ENCODE measurements at regions not wholly inside any gene's neighbourhood (a gene's known extent, or its start where the extent isn't known, plus 50 kb on each side); places are given as distances from the start of the nearest gene placed in this dataset.
"Not testable (repeated sequence)": the region's sequence is repeated elsewhere in the genome, so short reads cannot be mapped to it uniquely, and the experiment has no call there.

GRCh38 chr15:20191508-20192125, 350.0 kb downstream of the GOLGA6L6 start:
- DNase-seq (ENCODE audit: low spot score), result not testable (repeated sequence)

GRCh38 chr15:20188611-20189010, 353.0 kb downstream of the GOLGA6L6 start:
- DNase-seq (ENCODE audit: low spot score), result not testable (repeated sequence)

GRCh38 chr15:20187370-20188355, 353.9 kb downstream of the GOLGA6L6 start:
- not testable (repeated sequence) for DNase-seq (ENCODE audit: low spot score)

- DNase-seq (ENCODE audit: low spot score), result not testable (repeated sequence)
These were observed 356.7 kb downstream of the GOLGA6L6 start for GRCh38 chr15:20184879-20185278.

GRCh38 chr15:20168221-20168620, 373.4 kb downstream of the GOLGA6L6 start:
- DNase-seq (ENCODE audit: low spot score), result not testable (repeated sequence)

- not testable (repeated sequence) for DNase-seq (ENCODE audit: low spot score)
These were observed 388.1 kb downstream of the GOLGA6L6 start for GRCh38 chr15:20153528-20153927.

GRCh38 chr15:20148679-20149078, 392.9 kb downstream of the GOLGA6L6 start:
- DNase-seq (ENCODE audit: low spot score), result not testable (repeated sequence)

- DNase-seq (ENCODE audit: low spot score), result not testable (repeated sequence)
These were observed 393.6 kb downstream of the GOLGA6L6 start for GRCh38 chr15:20148008-20148407.

- not testable (repeated sequence) for DNase-seq (ENCODE audit: low spot score)
These were observed 397.1 kb downstream of the GOLGA6L6 start for GRCh38 chr15:20144333-20145036.

GRCh38 chr15:20142906-20143305, 398.7 kb downstream of the GOLGA6L6 start:
- DNase-seq (ENCODE audit: low spot score), result not testable (repeated sequence)

- not testable (repeated sequence) for DNase-seq (ENCODE audit: low spot score)
These were observed 399.2 kb downstream of the GOLGA6L6 start for GRCh38 chr15:20142410-20142809.

- not testable (repeated sequence) for DNase-seq (ENCODE audit: low spot score)
These were observed 416.9 kb downstream of the GOLGA6L6 start for GRCh38 chr15:20124668-20125067.

GRCh38 chr15:20106026-20106425, 435.6 kb downstream of the GOLGA6L6 start:
- DNase-seq (ENCODE audit: low spot score), result no peak

GRCh38 chr15:20105011-20105990, 436.3 kb downstream of the GOLGA6L6 start:
- DNase-seq (ENCODE audit: low spot score), result not testable (repeated sequence)

- DNase-seq (ENCODE audit: low spot score), result not testable (repeated sequence)
These were observed 437.0 kb downstream of the GOLGA6L6 start for GRCh38 chr15:20104551-20104950.

- not testable (repeated sequence) for DNase-seq (ENCODE audit: low spot score)
These were observed 438.7 kb downstream of the GOLGA6L6 start for GRCh38 chr15:20102862-20103261.

- DNase-seq (ENCODE audit: low spot score), result not testable (repeated sequence)
These were observed 439.4 kb downstream of the GOLGA6L6 start for GRCh38 chr15:20102209-20102608.

GRCh38 chr15:20101281-20101680, 440.3 kb downstream of the GOLGA6L6 start:
- not testable (repeated sequence) for DNase-seq (ENCODE audit: low spot score)

- not testable (repeated sequence) for DNase-seq (ENCODE audit: low spot score)
These were observed 440.9 kb downstream of the GOLGA6L6 start for GRCh38 chr15:20100604-20101270.

GRCh38 chr15:20095699-20096303, 445.8 kb downstream of the GOLGA6L6 start:
- not testable (repeated sequence) for DNase-seq (ENCODE audit: low spot score)
